GM19468 (cell line): ENCODE measurements at regions not wholly inside any gene's neighbourhood (a gene's known extent, or its start where the extent isn't known, plus 50 kb on each side); places are given as distances from the start of the nearest gene placed in this dataset.

Source experiments
- ATAC-seq: cut with Tn5 transposase; IDR thresholded peaks from one replicate; pipeline ENCODE4 v1.9.1; 2021; ENCODE audit warnings: mild to moderate bottlenecking, moderate library complexity, moderate number of reproducible peaks; ENCODE audit not compliant: unreplicated experiment; ENCODE audit errors: extremely low read depth

GRCh38 chr16:76963614-76964315 lies 227.2 kb upstream of the MON1B start:
- no peak for ATAC-seq

DNA sequence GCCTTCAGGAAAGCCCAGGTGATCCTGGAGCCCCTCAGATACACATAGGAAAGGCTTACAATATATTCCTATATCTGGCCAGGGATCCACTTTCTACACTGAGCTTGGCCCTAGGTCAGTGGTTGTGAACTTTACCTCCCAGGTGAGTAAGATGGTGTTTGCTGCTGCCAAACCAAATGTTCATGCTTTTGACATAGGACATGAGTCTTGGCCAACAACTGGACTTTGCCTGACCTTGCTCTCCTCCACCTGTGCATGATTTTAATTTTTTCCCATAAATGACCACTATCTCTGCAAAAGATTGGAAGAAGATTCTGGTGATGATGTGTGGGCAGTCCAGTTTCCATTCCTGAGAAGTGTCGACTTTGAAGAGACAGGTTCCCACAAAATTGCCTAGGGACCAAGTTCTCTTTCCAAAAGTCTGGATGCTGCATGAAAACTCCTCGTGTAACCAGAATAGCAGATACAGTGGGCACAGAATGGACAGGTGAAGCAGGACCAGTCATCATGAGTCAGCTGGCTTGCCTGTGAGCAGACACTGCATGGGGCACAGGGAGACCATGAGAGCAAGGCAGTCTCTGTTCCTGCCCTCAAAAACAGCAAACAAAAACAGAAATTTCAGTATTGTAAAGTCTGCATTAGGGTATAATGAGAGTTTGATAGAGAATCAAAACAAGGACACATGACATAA lies 226.4 kb upstream of the MON1B start:
- ATAC-seq: no peak

- ATAC-seq: no peak
Measured at GRCh38 chr16:76970087-76970744, 220.8 kb upstream of the MON1B start.

GRCh38 chr16:76970745-76971099 lies 220.3 kb upstream of the MON1B start:
- no peak for ATAC-seq

DNA sequence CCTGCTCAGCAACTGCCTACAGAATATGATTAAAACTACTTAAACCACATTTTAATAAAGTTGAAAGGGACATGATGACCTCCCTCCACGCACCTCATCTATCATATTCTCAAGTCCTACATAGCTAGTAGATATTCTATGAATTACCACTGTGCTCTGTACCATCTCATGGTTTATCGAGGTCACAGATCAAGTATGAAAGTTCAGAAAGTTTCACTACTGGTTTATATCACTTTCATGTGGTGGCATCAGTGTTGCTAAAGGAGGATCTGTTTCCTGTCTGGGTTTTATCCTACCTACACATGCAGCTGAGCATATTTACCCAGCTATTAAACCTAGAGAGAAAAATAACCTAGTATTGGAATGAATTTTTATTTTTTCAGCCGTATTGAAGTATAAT lies 214.9 kb upstream of the MON1B start:
- ATAC-seq: peak; percentile 78

DNA sequence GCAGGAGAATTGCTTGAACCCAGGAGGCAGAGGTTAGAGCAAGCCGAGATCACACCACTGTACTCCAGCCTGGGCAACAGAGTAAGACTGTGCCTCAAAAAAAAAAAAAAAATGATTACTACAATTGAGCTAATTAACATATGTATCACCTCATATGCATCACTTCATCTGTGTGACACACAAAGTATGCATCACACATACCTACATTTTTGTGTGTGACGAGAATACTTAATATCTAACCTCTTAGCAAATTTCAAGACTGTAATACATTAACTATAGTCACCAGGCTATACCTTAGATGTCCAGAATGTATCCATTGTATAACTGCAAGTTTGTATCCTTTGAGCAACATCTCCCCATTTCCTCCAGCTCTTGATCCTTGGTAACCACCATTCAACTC lies 214.2 kb upstream of the MON1B start:
- no peak for ATAC-seq

DNA sequence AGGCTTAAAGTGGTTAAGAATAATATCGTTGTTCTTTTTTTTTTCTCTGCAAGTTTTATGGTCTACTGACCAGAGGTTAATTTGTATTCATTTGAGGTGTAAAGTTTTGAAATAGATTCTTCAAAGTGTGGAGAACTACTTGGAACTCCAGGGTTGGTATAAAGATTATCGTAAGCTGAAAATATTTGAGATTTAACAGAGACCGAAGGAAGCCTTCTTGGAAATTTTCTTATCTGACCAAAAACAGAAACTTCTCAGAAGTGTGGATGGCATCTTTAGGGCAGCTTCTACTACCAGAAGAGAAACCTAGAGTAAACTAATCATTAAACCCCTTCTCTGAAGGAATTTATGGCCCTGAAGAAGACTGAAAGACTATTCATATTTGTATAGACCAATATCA lies 206.8 kb upstream of the MON1B start:
- ATAC-seq: no peak

GRCh38 chr16:76985392-76986045 lies 205.5 kb upstream of the MON1B start:
- ATAC-seq: no peak

DNA sequence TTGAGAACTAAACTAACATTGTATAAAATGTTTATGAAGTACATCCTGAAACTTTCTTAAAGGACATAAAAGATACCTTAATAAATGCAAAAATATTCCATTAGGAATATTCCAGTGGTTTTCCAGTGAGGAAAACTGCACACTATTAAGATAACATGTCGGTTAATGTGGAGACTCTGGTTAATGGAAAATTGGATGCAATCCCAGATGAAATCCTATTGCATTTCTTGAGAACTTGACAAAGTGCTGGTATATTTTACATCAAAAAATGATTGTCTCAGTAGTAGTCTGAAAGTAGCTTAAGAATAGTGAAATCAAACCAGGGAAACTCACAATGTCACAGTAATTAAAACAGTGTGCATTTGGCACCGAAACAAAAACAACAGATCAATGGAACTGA lies 202.5 kb upstream of the MON1B start:
- no peak for ATAC-seq

DNA sequence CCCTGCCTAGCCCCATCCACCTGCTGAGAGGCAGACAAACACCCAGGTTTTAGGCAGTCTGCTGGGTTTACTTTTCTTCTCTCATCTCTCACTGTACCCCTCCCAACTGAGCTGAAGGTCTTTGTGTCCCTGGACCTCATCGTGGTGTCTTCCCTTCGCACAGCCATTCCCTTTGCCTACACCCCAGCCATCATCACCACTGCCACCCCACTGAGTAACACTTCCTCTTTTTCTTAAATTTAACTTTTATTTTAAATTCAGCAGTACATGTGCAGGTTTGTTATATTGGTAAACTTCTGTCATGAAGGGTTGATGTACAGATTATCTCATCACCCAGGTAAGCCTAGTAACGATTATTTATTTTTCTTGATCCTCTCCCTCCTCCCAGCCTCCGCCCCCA lies 188.3 kb upstream of the MON1B start:
- ATAC-seq: no peak

GRCh38 chr16:77009453-77009852 lies 181.5 kb upstream of the MON1B start:
- ATAC-seq: no peak

DNA sequence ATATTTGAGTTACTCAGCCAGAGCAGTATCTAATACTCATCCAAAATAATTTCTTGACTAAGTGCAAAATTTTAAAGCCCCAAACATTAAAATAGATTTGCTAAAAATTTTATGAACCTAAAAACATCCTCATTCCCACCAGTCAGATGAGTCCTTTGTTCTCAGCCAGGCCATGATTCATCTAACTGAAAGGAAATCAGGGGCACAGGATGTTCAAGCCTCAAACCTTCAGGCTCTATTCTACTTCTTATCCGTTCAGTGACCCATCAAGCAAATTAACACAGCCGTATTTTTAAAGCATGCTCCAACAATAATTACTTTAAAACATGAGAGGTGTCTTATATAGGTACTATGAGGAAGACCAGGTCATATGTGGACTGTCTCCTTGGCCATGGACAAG lies 176.5 kb upstream of the MON1B start:
- ATAC-seq: no peak

DNA sequence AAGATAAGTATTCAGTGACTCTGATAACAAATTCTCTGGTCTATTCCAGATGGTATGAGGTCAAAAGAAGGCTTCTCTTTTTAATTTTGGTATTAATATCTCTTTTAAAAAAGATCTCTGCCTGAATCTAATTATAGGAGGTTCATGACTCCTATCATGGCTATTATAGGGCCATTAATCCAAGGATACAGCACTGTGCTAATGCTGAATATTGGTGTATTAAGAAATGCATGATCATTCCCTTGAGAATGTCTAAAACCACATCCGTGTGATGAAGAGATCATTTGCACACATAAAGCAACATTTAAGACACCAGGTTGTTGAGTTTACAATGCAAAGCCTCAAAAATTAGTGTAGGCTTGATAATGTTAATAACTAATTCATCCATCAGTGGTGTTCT lies 160.4 kb upstream of the MON1B start:
- ATAC-seq: no peak

GRCh38 chr16:77033516-77033915 lies 157.5 kb upstream of the MON1B start:
- ATAC-seq: no peak

DNA sequence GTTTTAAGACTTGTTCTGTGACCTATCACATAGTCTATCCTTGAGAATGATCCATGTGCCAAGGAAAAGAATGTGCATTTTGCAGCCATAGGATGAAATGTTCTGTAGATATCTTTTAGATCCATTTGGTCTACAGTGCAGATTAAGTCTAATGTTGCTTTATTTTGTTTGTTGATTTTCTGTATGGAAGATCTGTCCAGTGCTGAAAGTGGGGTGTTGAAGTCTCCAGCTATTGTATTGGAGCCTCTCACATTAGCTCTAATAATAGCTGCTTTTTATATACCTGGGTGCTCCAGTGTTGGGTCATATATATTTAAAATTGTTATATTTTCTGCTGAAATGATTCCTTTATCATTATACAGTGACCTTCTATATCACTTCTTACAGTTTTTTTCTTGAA lies 155.6 kb upstream of the MON1B start:
- ATAC-seq: no peak

- no peak for ATAC-seq
Measured at GRCh38 chr16:77037696-77038347, 153.2 kb upstream of the MON1B start.

DNA sequence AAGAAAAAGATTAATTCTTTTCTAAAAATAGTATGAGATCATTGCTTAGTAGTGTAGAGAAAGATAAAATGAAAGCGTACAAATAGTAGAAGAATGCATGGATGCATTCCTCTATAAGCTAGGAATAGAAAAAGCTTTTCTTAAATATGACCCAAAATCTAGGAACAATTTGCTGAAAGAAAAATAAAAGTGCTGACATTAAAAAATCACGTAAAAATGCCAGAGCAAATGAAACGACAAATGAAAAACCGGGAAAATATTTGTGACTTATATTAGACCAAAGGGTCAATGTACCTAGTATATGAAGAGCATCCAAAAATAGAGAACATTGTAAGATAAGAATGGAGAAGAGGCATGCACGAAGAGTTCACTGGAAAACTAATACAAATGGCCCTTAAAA lies 149.5 kb upstream of the MON1B start:
- ATAC-seq: no peak

- no peak for ATAC-seq
Measured at GRCh38 chr16:77043076-77043475, 147.9 kb upstream of the MON1B start.

- no peak for ATAC-seq
Measured at GRCh38 chr16:77046206-77046605, 144.8 kb upstream of the MON1B start.

GRCh38 chr16:77048085-77048484 lies 142.9 kb upstream of the MON1B start:
- no peak for ATAC-seq

- no peak for ATAC-seq
Measured at GRCh38 chr16:77049577-77049976, 141.4 kb upstream of the MON1B start.
